HL-60 (cell line): ENCODE measurements at regions not wholly inside any gene's neighbourhood (a gene's known extent, or its start where the extent isn't known, plus 50 kb on each side); places are given as distances from the start of the nearest gene placed in this dataset.

Experiments
- DNase-seq, 2 experiments: peaks; one replicate each; pipeline ENCODE4 v3.0.0-alpha.2; 2010 to 2020; ENCODE audit warnings: low read depth in 1 of 2, low spot score in 1 of 2
- H3K27ac ChIP-seq: fragments of 250-450 bp; sonication (Bioruptor Pico); replicated peaks from 2 replicates; pipeline ENCODE4 v1.5.1; 2020; ENCODE audit warnings: mild to moderate bottlenecking, moderate library complexity
- H3K27me3 ChIP-seq: fragments of 250-450 bp; sonication (Bioruptor Pico); 2 replicates; pipeline ENCODE4 v1.5.1; 2021; ENCODE audit warnings: mild to moderate bottlenecking, moderate library complexity; ENCODE audit not compliant: insufficient read depth, poor library complexity, severe bottlenecking
- H3K4me3 ChIP-seq: replicated peaks from 2 replicates; pipeline ENCODE4 v1.5.1; 2011; ENCODE audit warnings: mild to moderate bottlenecking, control low read depth, low read length; ENCODE audit not compliant: insufficient read depth
- CTCF ChIP-seq: IDR thresholded peaks from one replicate; pipeline ENCODE4 v1.5.1; 2011; ENCODE audit warnings: low read length, control low read depth, inconsistent platforms; ENCODE audit not compliant: insufficient read depth
- GABPA ChIP-seq: IDR thresholded peaks from 2 replicates; pipeline ENCODE4 v1.6.1; 2012; ENCODE audit warnings: low read depth
- POLR2AphosphoS5 ChIP-seq: IDR thresholded peaks from 2 replicates; pipeline ENCODE4 v1.6.1; 2012; ENCODE audit warnings: low read depth
- REST ChIP-seq: IDR thresholded peaks from 2 replicates; pipeline ENCODE4 v1.6.1; 2012; ENCODE audit warnings: low read depth; ENCODE audit not compliant: insufficient replicate concordance
- SPI1 ChIP-seq: IDR thresholded peaks from 2 replicates; pipeline ENCODE4 v1.6.1; 2012; ENCODE audit warnings: low read depth, mild to moderate bottlenecking, borderline replicate concordance

GRCh38 chr10:62915158-62915557 lies 99.0 kb upstream of the EGR2 start:
- H3K27me3 ChIP-seq = no peaks in the 10 kb centered on the region
- no peak overlapping the region for H3K4me3 ChIP-seq
- no peak overlapping the region for H3K27ac ChIP-seq
- DNase-seq = no peak
- no peak for TF ChIP-seq REST
- no peak for TF ChIP-seq POLR2AphosphoS5
- TF ChIP-seq SPI1 = no peak
- no peak for TF ChIP-seq CTCF
- TF ChIP-seq GABPA = no peak

GRCh38 chr10:62912086-62912485 lies 95.9 kb upstream of the EGR2 start:
- peaks cover 2% of the 10 kb centered on the region for H3K27me3 ChIP-seq
- no peak overlapping the region for H3K27ac ChIP-seq
- H3K4me3 ChIP-seq = no peak overlapping the region
- no peak for TF ChIP-seq SPI1
- no peak for TF ChIP-seq GABPA
- TF ChIP-seq CTCF = no peak
- no peak for TF ChIP-seq POLR2AphosphoS5
- no peak for TF ChIP-seq REST
- no peak for DNase-seq

- Histone ChIP-seq H3K27me3 (peaks cover 2% of the 10 kb centered on the region), H3K27ac (no peak overlapping the region), H3K4me3 (no peak overlapping the region)
- no peak for DNase-seq
- no peak for TF ChIP-seq POLR2AphosphoS5
These were observed 95.2 kb upstream of the EGR2 start for GRCh38 chr10:62911210-62911963.

- Histone ChIP-seq H3K27ac (no peak overlapping the region), H3K27me3 (peaks cover 2% of the 10 kb centered on the region), H3K4me3 (no peak overlapping the region)
- no peak for DNase-seq
- TF ChIP-seq SPI1 (no peak), CTCF (no peak), REST (no peak), POLR2AphosphoS5 (no peak), GABPA (no peak)
These were observed 91.5 kb upstream of the EGR2 start for GRCh38 chr10:62907470-62908212.
